ENCODE measurements at regions not wholly inside any gene's neighbourhood (a gene's known extent, or its start where the extent isn't known, plus 50 kb on each side); places are given as distances from the start of the nearest gene placed in this dataset.
"Not testable (repeated sequence)": the region's sequence is repeated elsewhere in the genome, so short reads cannot be mapped to it uniquely, and the experiment has no call there.

GRCh38 chr11:82045748-82046457 is 687.8 kb downstream of the FAM181B start:
- no peak for DNase-seq

- no peak for DNase-seq
Measured at GRCh38 chr11:82043316-82043715, 690.3 kb downstream of the FAM181B start.

- no peak for DNase-seq
Measured at GRCh38 chr11:82041764-82042163, 691.9 kb downstream of the FAM181B start.

- DNase-seq, result no peak
Measured at GRCh38 chr11:82038154-82038553, 695.5 kb downstream of the FAM181B start.

- no peak for DNase-seq
Measured at GRCh38 chr11:82034527-82034926, 699.1 kb downstream of the FAM181B start.

- DNase-seq, result not testable (repeated sequence)
Measured at GRCh38 chr11:82027335-82027734, 706.3 kb downstream of the FAM181B start.

GRCh38 chr11:82024760-82025159 is 708.9 kb downstream of the FAM181B start:
- no peak for DNase-seq

GRCh38 chr11:82012276-82012675 is 721.4 kb downstream of the FAM181B start:
- no peak for DNase-seq

GRCh38 chr11:82009133-82009532 is 724.5 kb downstream of the FAM181B start:
- DNase-seq, result no peak

- DNase-seq, result no peak
Measured at GRCh38 chr11:82007521-82007920, 726.1 kb downstream of the FAM181B start.

- DNase-seq, result no peak
Measured at GRCh38 chr11:82004537-82005213, 729.0 kb downstream of the FAM181B start.

GRCh38 chr11:82003671-82004515 is 729.8 kb downstream of the FAM181B start:
- DNase-seq, result no peak

- no peak for DNase-seq
Measured at GRCh38 chr11:82003024-82003423, 730.6 kb downstream of the FAM181B start.

- DNase-seq, result peak; percentile 57
Measured at GRCh38 chr11:81995889-81996288, 737.8 kb downstream of the FAM181B start.

GRCh38 chr11:81993755-81994154 is 739.9 kb downstream of the FAM181B start:
- no peak for DNase-seq

GRCh38 chr11:81990659-81991443 is 742.8 kb downstream of the FAM181B start:
- no peak for DNase-seq

- no peak for DNase-seq
Measured at GRCh38 chr11:81989093-81989492, 744.6 kb downstream of the FAM181B start.

GRCh38 chr11:81987829-81988472 is 745.7 kb downstream of the FAM181B start:
- DNase-seq, result no peak

GRCh38 chr11:81986556-81987161 is 747.0 kb downstream of the FAM181B start:
- DNase-seq, result no peak

- no peak for DNase-seq
Measured at GRCh38 chr11:81979448-81979847, 754.2 kb downstream of the FAM181B start.

- DNase-seq, result no peak
Measured at GRCh38 chr11:81975261-81975900, 758.3 kb downstream of the FAM181B start.
